ENCODE measurements at regions not wholly inside any gene's neighbourhood (a gene's known extent, or its start where the extent isn't known, plus 50 kb on each side); places are given as distances from the start of the nearest gene placed in this dataset.

GRCh38 chr10:3516234-3516922, 268.6 kb downstream of the KLF6 start:
- H3K27ac ChIP-seq (ENCODE audit: low read depth, low read length): no peak overlapping the region
- H3K36me3 ChIP-seq (ENCODE audit: control insufficient read depth in 1 of 2, insufficient read depth in 2 of 2, low read length in 2 of 2): no peaks in the 10 kb centered on the region
- H3K4me1 ChIP-seq (ENCODE audit: control insufficient read depth in 1 of 2, insufficient read depth in 2 of 2, low read length in 2 of 2): no peaks in the 10 kb centered on the region
- H3K9me3 ChIP-seq (ENCODE audit: control insufficient read depth in 1 of 2, low read length in 2 of 2): no peaks in the 10 kb centered on the region
- H3K27me3 ChIP-seq (ENCODE audit: control insufficient read depth in 1 of 2, insufficient read depth in 2 of 2, low read length in 2 of 2): no peaks in the 10 kb centered on the region
- no peak overlapping the region for H3K4me3 ChIP-seq (ENCODE audit: low read depth in 1 of 2, low read length in 2 of 2)
- H3K9ac ChIP-seq (ENCODE audit: low read depth in 1 of 2, low read length in 2 of 2): no peak overlapping the region

- Histone ChIP-seq H3K4me3 (ENCODE audit: low read depth in 1 of 2, low read length in 2 of 2) (no peak overlapping the region), H3K27me3 (ENCODE audit: control insufficient read depth in 1 of 2, insufficient read depth in 2 of 2, low read length in 2 of 2) (no peaks in the 10 kb centered on the region), H3K4me1 (ENCODE audit: control insufficient read depth in 1 of 2, insufficient read depth in 2 of 2, low read length in 2 of 2) (no peaks in the 10 kb centered on the region), H3K9ac (ENCODE audit: low read depth in 1 of 2, low read length in 2 of 2) (no peak overlapping the region), H3K27ac (ENCODE audit: low read depth, low read length) (no peak overlapping the region), H3K36me3 (ENCODE audit: control insufficient read depth in 1 of 2, insufficient read depth in 2 of 2, low read length in 2 of 2) (no peaks in the 10 kb centered on the region), H3K9me3 (ENCODE audit: control insufficient read depth in 1 of 2, low read length in 2 of 2) (no peaks in the 10 kb centered on the region)
Measured at GRCh38 chr10:3514691-3515090, 270.3 kb downstream of the KLF6 start.

- no peak overlapping the region for H3K4me3 ChIP-seq (ENCODE audit: low read depth in 1 of 2, low read length in 2 of 2)
- H3K27ac ChIP-seq (ENCODE audit: low read depth, low read length): no peak overlapping the region
- H3K36me3 ChIP-seq (ENCODE audit: control insufficient read depth in 1 of 2, insufficient read depth in 2 of 2, low read length in 2 of 2): no peaks in the 10 kb centered on the region
- H3K27me3 ChIP-seq (ENCODE audit: control insufficient read depth in 1 of 2, insufficient read depth in 2 of 2, low read length in 2 of 2): no peaks in the 10 kb centered on the region
- H3K9ac ChIP-seq (ENCODE audit: low read depth in 1 of 2, low read length in 2 of 2): no peak overlapping the region
- H3K4me1 ChIP-seq (ENCODE audit: control insufficient read depth in 1 of 2, insufficient read depth in 2 of 2, low read length in 2 of 2): no peaks in the 10 kb centered on the region
- no peaks in the 10 kb centered on the region for H3K9me3 ChIP-seq (ENCODE audit: control insufficient read depth in 1 of 2, low read length in 2 of 2)
Measured at GRCh38 chr10:3512263-3512662, 272.7 kb downstream of the KLF6 start.

GRCh38 chr10:3511483-3511882, 273.5 kb downstream of the KLF6 start:
- Histone ChIP-seq H3K4me3 (ENCODE audit: low read depth in 1 of 2, low read length in 2 of 2) (no peak overlapping the region), H3K9ac (ENCODE audit: low read depth in 1 of 2, low read length in 2 of 2) (no peak overlapping the region), H3K9me3 (ENCODE audit: control insufficient read depth in 1 of 2, low read length in 2 of 2) (no peaks in the 10 kb centered on the region), H3K27ac (ENCODE audit: low read depth, low read length) (no peak overlapping the region), H3K27me3 (ENCODE audit: control insufficient read depth in 1 of 2, insufficient read depth in 2 of 2, low read length in 2 of 2) (no peaks in the 10 kb centered on the region), H3K4me1 (ENCODE audit: control insufficient read depth in 1 of 2, insufficient read depth in 2 of 2, low read length in 2 of 2) (no peaks in the 10 kb centered on the region), H3K36me3 (ENCODE audit: control insufficient read depth in 1 of 2, insufficient read depth in 2 of 2, low read length in 2 of 2) (no peaks in the 10 kb centered on the region)

GRCh38 chr10:3510741-3511140, 274.3 kb downstream of the KLF6 start:
- no peak overlapping the region for H3K9ac ChIP-seq (ENCODE audit: low read depth in 1 of 2, low read length in 2 of 2)
- no peak overlapping the region for H3K4me3 ChIP-seq (ENCODE audit: low read depth in 1 of 2, low read length in 2 of 2)
- H3K36me3 ChIP-seq (ENCODE audit: control insufficient read depth in 1 of 2, insufficient read depth in 2 of 2, low read length in 2 of 2): no peaks in the 10 kb centered on the region
- no peaks in the 10 kb centered on the region for H3K4me1 ChIP-seq (ENCODE audit: control insufficient read depth in 1 of 2, insufficient read depth in 2 of 2, low read length in 2 of 2)
- no peaks in the 10 kb centered on the region for H3K27me3 ChIP-seq (ENCODE audit: control insufficient read depth in 1 of 2, insufficient read depth in 2 of 2, low read length in 2 of 2)
- H3K9me3 ChIP-seq (ENCODE audit: control insufficient read depth in 1 of 2, low read length in 2 of 2): no peaks in the 10 kb centered on the region
- no peak overlapping the region for H3K27ac ChIP-seq (ENCODE audit: low read depth, low read length)

- Histone ChIP-seq H3K27ac (ENCODE audit: low read depth, low read length) (no peak overlapping the region), H3K36me3 (ENCODE audit: control insufficient read depth in 1 of 2, insufficient read depth in 2 of 2, low read length in 2 of 2) (no peaks in the 10 kb centered on the region), H3K27me3 (ENCODE audit: control insufficient read depth in 1 of 2, insufficient read depth in 2 of 2, low read length in 2 of 2) (no peaks in the 10 kb centered on the region), H3K9me3 (ENCODE audit: control insufficient read depth in 1 of 2, low read length in 2 of 2) (no peaks in the 10 kb centered on the region), H3K9ac (ENCODE audit: low read depth in 1 of 2, low read length in 2 of 2) (no peak overlapping the region), H3K4me3 (ENCODE audit: low read depth in 1 of 2, low read length in 2 of 2) (no peak overlapping the region), H3K4me1 (ENCODE audit: control insufficient read depth in 1 of 2, insufficient read depth in 2 of 2, low read length in 2 of 2) (no peaks in the 10 kb centered on the region)
Measured at GRCh38 chr10:3509355-3509754, 275.7 kb downstream of the KLF6 start.

GRCh38 chr10:3503299-3503698, 281.7 kb downstream of the KLF6 start:
- Histone ChIP-seq H3K27ac (ENCODE audit: low read depth, low read length) (no peak overlapping the region), H3K36me3 (ENCODE audit: control insufficient read depth in 1 of 2, insufficient read depth in 2 of 2, low read length in 2 of 2) (no peaks in the 10 kb centered on the region), H3K9me3 (ENCODE audit: control insufficient read depth in 1 of 2, low read length in 2 of 2) (no peaks in the 10 kb centered on the region), H3K27me3 (ENCODE audit: control insufficient read depth in 1 of 2, insufficient read depth in 2 of 2, low read length in 2 of 2) (no peaks in the 10 kb centered on the region), H3K4me1 (ENCODE audit: control insufficient read depth in 1 of 2, insufficient read depth in 2 of 2, low read length in 2 of 2) (no peaks in the 10 kb centered on the region), H3K9ac (ENCODE audit: low read depth in 1 of 2, low read length in 2 of 2) (no peak overlapping the region), H3K4me3 (ENCODE audit: low read depth in 1 of 2, low read length in 2 of 2) (no peak overlapping the region)

- Histone ChIP-seq H3K9ac (ENCODE audit: low read depth in 1 of 2, low read length in 2 of 2) (no peak overlapping the region), H3K27ac (ENCODE audit: low read depth, low read length) (no peak overlapping the region), H3K36me3 (ENCODE audit: control insufficient read depth in 1 of 2, insufficient read depth in 2 of 2, low read length in 2 of 2) (no peaks in the 10 kb centered on the region), H3K27me3 (ENCODE audit: control insufficient read depth in 1 of 2, insufficient read depth in 2 of 2, low read length in 2 of 2) (no peaks in the 10 kb centered on the region), H3K9me3 (ENCODE audit: control insufficient read depth in 1 of 2, low read length in 2 of 2) (no peaks in the 10 kb centered on the region), H3K4me3 (ENCODE audit: low read depth in 1 of 2, low read length in 2 of 2) (no peak overlapping the region), H3K4me1 (ENCODE audit: control insufficient read depth in 1 of 2, insufficient read depth in 2 of 2, low read length in 2 of 2) (no peaks in the 10 kb centered on the region)
Measured at GRCh38 chr10:3502673-3503072, 282.3 kb downstream of the KLF6 start.

GRCh38 chr10:3500408-3500856, 284.6 kb downstream of the KLF6 start:
- Histone ChIP-seq H3K36me3 (ENCODE audit: control insufficient read depth in 1 of 2, insufficient read depth in 2 of 2, low read length in 2 of 2) (no peaks in the 10 kb centered on the region), H3K27me3 (ENCODE audit: control insufficient read depth in 1 of 2, insufficient read depth in 2 of 2, low read length in 2 of 2) (peaks cover 4 to 6% of the 10 kb centered on the region in 2 donors), H3K9me3 (ENCODE audit: control insufficient read depth in 1 of 2, low read length in 2 of 2) (no peaks in the 10 kb centered on the region), H3K4me1 (ENCODE audit: control insufficient read depth in 1 of 2, insufficient read depth in 2 of 2, low read length in 2 of 2) (no peaks in the 10 kb centered on the region), H3K9ac (ENCODE audit: low read depth in 1 of 2, low read length in 2 of 2) (no peak overlapping the region), H3K27ac (ENCODE audit: low read depth, low read length) (no peak overlapping the region), H3K4me3 (ENCODE audit: low read depth in 1 of 2, low read length in 2 of 2) (no peak overlapping the region)

GRCh38 chr10:3499120-3499519, 285.9 kb downstream of the KLF6 start:
- Histone ChIP-seq H3K9ac (ENCODE audit: low read depth in 1 of 2, low read length in 2 of 2) (no peak overlapping the region), H3K4me3 (ENCODE audit: low read depth in 1 of 2, low read length in 2 of 2) (no peak overlapping the region), H3K4me1 (ENCODE audit: control insufficient read depth in 1 of 2, insufficient read depth in 2 of 2, low read length in 2 of 2) (no peaks in the 10 kb centered on the region), H3K27ac (ENCODE audit: low read depth, low read length) (no peak overlapping the region), H3K9me3 (ENCODE audit: control insufficient read depth in 1 of 2, low read length in 2 of 2) (no peaks in the 10 kb centered on the region), H3K36me3 (ENCODE audit: control insufficient read depth in 1 of 2, insufficient read depth in 2 of 2, low read length in 2 of 2) (no peaks in the 10 kb centered on the region), H3K27me3 (ENCODE audit: control insufficient read depth in 1 of 2, insufficient read depth in 2 of 2, low read length in 2 of 2) (peaks cover 4 to 11% of the 10 kb centered on the region in 2 donors)

Measured in duodenal mucosa (tissue), 2 donors.